MV-4-11 (cell line): ENCODE measurements at regions not wholly inside any gene's neighbourhood (a gene's known extent, or its start where the extent isn't known, plus 50 kb on each side); places are given as distances from the start of the nearest gene placed in this dataset.

Source experiments
- DNase-seq: peaks from one replicate; lab custom pipeline; 2025; lab: John Stamatoyannopoulos, UW

GRCh38 chr18:41829647-41830516, 125.2 kb upstream of the PIK3C3 start:
- no peak for DNase-seq

- DNase-seq: no peak
Measured at GRCh38 chr18:41828137-41828536, 126.9 kb upstream of the PIK3C3 start.

- no peak for DNase-seq
Measured at GRCh38 chr18:41820784-41821183, 134.2 kb upstream of the PIK3C3 start.

- DNase-seq: no peak
Measured at GRCh38 chr18:41818381-41819355, 136.4 kb upstream of the PIK3C3 start.

DNA sequence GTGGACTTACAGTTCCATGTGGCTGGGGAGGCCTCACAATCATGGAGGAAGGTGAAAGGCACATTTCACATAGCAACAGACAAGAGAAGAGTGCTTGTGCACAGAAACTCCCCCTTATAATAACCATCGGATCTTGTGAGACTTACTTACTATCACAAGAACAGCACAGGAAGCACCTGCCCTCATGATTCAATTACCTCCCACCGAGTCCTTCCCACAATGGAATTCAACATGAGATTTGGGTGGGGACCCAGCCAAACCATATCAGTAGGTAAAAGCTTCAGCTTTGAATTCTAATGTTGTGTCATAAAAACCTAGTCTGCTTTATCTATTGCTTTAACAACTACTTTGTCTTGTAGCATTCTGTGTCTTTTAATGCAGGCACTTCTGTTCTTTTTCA, 140.4 kb upstream of the PIK3C3 start:
- DNase-seq: no peak

GRCh38 chr18:41809652-41810051, 145.4 kb upstream of the PIK3C3 start:
- DNase-seq: no peak

DNA sequence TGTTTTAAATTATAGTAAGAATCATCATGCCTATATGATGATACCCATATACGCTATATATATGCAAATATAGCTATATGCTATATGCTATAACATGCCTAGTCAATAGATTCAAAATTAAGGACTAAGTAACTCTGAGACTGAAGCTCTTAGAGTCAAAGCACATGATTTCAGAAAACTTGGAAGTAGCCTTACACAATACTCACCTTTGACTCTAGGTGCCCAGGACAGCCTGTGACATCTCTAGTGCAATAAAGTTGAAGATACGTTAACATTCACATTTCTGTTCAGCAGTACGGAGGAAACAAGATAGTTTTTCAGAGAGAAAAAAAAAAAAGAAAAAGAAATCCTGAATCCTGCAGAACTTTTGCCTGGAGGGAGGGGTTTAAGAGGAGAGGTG, 149.7 kb upstream of the PIK3C3 start:
- DNase-seq: no peak

DNA sequence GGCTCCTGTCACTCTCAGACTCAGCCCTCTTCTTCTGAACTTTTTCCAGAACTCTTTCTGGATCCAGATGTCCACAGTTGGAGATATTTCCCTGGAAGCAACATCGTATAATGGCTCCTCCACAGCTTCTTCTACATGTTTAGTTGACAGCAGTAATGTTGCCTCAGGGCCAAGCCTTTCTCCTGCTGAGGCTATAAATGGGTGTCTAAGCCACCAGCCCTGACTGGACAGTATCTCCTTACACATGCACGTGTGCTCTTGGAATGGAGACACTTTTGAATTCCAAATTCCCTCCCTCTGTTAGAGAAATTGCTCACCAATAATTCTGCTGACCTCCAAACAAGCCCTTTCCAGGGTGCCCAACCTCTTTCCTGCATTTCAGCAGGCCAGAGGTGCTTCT, 156.2 kb upstream of the PIK3C3 start:
- DNase-seq: no peak

DNA sequence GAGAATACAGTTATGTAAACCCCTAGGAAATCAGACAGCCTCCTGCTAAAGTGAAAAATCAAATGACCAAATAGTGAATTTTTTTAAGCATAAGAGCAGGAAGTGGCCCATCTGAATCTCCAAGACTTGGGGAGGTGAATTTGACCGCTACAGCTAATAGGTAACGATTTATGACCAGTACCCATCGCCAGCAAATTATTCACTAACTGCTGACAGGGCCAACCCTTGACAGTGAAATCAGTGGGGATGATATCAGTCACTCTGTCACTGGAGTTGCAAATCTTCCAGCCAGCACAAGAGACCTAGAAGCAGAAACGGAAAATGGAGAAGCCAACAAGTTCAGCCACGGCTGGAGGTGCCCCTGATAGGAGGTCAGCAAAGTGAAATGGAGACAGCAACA, 164.3 kb upstream of the PIK3C3 start:
- DNase-seq: no peak

DNA sequence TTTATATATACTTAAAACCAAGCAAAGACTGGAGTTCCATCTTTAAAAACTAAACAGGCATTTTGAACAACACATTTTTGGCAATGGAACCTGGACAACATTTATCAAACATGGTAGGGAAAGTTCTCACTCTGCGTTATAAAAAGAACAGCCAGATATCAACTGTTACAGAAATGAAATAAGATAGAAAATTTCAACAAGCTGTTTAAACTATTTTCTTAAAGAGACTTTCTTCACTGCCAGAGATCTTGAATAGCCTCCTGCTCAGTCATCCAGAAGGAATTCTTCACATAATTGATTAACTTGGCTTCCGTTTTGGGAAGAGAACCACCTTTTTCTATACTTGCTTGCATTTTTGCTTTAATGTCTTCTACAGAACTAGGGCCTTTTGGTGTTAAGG, 166.0 kb upstream of the PIK3C3 start:
- no peak for DNase-seq

- no peak for DNase-seq
Measured at GRCh38 chr18:41783879-41784278, 171.2 kb upstream of the PIK3C3 start.

GRCh38 chr18:41783065-41783818, 171.8 kb upstream of the PIK3C3 start:
- DNase-seq: no peak

- DNase-seq: no peak
Measured at GRCh38 chr18:41771973-41772372, 183.1 kb upstream of the PIK3C3 start.

GRCh38 chr18:41769265-41769664, 185.8 kb upstream of the PIK3C3 start:
- no peak for DNase-seq

DNA sequence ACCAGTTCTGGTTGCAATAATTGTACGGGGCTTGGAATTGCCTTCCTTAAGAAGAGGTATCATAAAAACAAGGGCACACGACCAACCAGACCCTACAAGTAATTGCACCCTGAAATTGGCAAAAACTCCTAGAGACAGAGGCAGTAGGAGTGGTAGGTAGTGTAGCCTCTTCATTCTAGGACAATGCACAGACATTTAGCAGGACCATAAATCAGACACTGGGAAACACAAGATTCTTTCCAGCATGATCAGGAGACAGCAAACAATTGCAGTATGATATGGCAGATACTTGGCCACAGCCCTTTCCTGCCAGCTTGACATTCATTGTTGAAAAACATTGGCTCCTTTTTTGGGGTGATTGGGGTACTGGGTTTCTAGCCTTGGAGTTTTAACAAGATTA, 186.6 kb upstream of the PIK3C3 start:
- no peak for DNase-seq

DNA sequence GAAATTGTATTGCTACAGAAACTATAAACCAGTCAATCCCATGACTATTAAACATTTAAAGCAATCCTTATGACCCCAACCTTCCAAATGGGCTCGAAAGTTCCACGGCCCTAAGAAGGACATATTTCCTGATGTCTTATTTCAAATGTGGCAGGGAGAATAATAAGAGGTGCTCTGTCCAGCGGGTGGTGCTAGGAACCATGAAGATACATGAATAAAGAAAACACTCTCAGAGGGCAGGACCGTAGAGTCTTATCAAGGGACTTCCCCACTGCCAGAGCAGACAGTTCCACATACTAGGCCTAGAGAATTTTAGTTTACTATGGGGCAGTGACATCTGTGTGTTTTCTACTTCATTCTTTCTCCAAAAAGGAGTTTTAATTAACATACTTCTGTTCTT, 187.1 kb upstream of the PIK3C3 start:
- DNase-seq: no peak

DNA sequence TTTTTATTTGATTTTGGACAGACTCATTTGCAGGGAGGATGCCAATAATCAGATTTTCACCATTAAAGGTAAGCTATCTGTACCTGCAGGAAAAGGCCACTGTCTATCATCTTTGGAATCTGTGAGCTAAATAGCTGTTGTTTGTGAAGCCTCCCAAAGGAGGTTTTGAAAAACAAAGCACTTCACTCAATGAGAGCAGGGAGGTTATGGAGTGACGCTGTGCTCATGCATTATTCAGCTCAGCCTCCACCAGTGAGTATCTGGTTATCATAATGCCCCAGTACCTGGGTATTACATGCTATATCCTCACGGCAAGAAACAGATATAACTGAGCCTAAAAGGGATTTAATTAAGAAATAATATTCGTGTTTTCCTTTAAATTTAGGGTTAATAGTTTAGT, 189.6 kb upstream of the PIK3C3 start:
- DNase-seq: no peak

DNA sequence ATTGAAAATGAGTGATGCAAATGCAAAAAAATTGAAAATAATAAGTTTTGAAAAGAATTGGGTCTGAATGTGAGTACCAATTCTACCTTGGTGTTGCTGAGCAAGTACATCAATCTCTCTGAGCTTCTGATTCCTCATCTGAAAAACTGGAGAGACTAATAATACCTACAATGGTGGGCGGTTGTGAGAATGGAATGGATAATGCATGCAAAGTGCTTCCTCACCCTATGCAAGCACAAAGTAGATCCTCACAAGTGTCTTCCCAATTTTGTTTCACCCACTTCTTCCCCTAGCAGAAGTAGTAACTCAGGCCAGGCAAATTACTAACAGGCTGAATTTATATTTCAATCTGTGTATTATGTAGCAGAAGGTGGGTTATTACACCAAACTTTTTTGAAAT, 191.7 kb upstream of the PIK3C3 start:
- no peak for DNase-seq

DNA sequence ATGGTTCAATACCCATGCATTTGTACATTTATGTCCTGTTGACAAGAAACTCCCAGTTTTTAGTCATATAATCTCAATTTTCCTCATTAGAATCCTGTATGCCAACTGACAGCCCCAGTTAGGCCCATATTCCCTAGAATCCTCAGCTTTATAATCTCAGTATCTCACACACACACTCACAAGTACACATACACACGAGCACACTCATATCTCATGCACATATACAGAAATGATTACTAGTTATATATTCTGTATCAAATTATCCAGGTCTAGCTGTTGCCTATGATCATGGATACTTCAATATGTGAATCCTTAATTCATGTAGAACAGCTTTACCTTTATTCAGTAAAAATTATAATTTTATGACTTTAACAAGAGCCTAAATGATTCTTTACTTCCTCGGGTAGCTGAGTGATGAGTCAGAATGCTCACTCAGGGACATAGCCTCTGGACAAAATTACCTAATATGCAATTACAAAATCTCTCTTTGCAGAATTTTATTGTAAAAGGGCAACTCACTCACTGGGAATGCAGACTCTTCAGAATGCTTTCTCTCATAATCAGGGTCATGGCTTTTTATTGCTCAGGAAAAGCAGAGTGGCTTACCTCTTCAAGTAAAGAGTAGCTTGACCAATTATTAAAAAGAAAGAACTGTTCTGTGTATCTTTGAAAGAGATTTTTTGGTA, 193.6 kb upstream of the PIK3C3 start:
- DNase-seq: no peak

DNA sequence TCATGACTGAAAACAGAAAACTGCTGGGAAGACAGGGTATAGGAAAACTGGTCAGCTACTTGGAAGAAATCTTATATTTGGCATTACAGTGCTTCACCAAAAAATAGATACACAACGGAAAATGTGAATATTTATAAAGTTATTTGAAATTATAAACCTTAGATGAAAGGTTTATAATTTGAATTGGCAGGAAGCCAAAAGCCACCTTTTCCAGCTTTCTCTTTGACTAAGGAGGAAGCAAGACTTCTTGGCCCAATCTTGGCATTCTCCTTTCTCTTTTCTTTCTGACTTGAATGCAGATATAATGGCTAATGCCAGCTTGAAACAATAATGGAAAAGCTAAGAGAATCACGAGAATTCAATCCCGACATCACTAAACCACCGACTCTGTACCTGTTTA, 196.5 kb upstream of the PIK3C3 start:
- DNase-seq: no peak

DNA sequence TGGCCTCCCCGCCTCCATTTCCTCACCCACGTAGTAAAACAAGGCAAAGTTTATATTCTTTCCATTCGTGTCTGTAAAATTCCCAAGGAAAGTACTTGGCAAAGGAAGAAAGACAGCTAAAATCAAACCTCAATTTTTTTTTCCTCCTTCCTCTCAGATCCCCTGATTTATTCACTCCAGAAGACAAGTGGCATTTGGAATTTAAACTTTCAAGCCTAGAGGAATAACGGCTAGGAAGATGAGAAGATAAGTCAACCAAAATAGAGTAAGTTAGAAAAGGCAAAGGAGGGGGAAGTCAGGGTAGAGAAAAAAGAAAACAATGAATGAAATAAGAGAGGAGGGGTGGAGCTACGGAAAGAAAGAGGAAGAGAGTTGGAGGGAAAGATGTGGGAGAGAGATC, 198.9 kb upstream of the PIK3C3 start:
- no peak for DNase-seq

GRCh38 chr18:41754332-41754731, 200.7 kb upstream of the PIK3C3 start:
- peak; percentile 5 for DNase-seq
